A673 (cell line): ENCODE measurements at regions not wholly inside any gene's neighbourhood (a gene's known extent, or its start where the extent isn't known, plus 50 kb on each side); places are given as distances from the start of the nearest gene placed in this dataset.

ENCODE experiments used
- EZH2 ChIP-seq: fragments of 200-600 bp; sonication (generic); IDR thresholded peaks from 2 replicates; pipeline ENCODE4 v1.6.1; 2017; ENCODE audit warnings: borderline replicate concordance, low read depth, mild to moderate bottlenecking, mixed read lengths, antibody characterized with exemption, low read length; ENCODE audit not compliant: poor library complexity, severe bottlenecking
- TF ChIP-seq, protein P1 (sequence below): fragments of 300-800, 200-600 bp; sonication (generic); conservative IDR thresholded peaks from 2 replicates; pipeline ENCODE4 v1.5.1; 2017; ENCODE audit warnings: low read depth, mild to moderate bottlenecking, antibody characterized with exemption, low read length, moderate library complexity, mixed read lengths

DNA sequence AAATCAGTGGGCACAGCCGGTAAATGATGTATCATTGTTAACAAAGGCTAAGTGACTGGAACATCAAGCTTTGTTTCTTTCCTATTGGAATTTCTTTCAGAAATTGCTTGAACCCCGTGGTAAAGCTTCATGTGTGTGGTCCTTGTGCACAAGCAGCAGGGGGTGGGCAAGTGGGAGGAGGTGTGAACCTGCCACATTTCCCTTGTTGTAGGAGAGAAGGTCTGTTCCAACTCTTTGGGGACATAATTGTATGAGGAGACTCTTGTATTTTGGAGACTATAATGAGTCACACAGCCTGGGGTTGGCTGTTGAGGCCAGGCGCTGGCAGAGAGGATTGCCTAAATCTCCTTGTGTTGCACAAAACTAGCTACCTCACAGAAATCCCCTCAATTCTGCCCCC lies 620.5 kb downstream of the IRX1 start:
- TF ChIP-seq, protein P1, sequence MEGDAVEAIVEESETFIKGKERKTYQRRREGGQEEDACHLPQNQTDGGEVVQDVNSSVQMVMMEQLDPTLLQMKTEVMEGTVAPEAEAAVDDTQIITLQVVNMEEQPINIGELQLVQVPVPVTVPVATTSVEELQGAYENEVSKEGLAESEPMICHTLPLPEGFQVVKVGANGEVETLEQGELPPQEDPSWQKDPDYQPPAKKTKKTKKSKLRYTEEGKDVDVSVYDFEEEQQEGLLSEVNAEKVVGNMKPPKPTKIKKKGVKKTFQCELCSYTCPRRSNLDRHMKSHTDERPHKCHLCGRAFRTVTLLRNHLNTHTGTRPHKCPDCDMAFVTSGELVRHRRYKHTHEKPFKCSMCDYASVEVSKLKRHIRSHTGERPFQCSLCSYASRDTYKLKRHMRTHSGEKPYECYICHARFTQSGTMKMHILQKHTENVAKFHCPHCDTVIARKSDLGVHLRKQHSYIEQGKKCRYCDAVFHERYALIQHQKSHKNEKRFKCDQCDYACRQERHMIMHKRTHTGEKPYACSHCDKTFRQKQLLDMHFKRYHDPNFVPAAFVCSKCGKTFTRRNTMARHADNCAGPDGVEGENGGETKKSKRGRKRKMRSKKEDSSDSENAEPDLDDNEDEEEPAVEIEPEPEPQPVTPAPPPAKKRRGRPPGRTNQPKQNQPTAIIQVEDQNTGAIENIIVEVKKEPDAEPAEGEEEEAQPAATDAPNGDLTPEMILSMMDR, result no peak
- no peak for TF ChIP-seq EZH2
